ENCODE measurements at regions not wholly inside any gene's neighbourhood (a gene's known extent, or its start where the extent isn't known, plus 50 kb on each side); places are given as distances from the start of the nearest gene placed in this dataset.

DNA sequence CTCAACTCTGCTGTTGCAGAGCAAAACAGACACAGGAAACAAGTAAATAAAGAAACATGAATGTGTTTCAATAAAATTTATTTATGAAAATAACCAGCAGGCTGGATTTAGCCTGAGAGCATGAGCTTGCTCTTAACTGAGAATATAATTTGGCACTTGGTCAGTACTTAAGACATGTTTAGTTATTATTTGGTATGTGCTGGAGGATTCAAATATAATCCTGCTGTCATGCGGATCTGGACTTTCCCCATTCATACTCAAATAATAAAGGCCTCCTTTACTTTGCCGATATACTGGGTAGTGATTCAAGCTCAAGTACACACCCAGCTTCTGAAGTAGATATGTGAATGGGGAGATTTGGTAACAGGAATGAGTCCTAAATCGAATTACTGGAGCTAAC is 465.5 kb upstream of the HS3ST1 start:
- no peaks in the 10 kb centered on the region for H3K27me3 Mint-ChIP-seq
- ChIA-PET CTCF (interaction anchor here (0.6 kb wide), 1 partner anchor 174 kb away, joined by 4 read pairs; no protein-coding TSS in a partner anchor), POLR2A (no interaction called here)
- H3K4me3 Mint-ChIP-seq: no peak overlapping the region
- no peaks in the 10 kb centered on the region for H3K4me1 Mint-ChIP-seq
- ATAC-seq (no peak), DNase-seq (no peak)
- no peaks in the 10 kb centered on the region for H3K36me3 Mint-ChIP-seq (ENCODE audit: low read depth)
- peaks cover 9% of the 10 kb centered on the region for H3K9me3 Mint-ChIP-seq (ENCODE audit: low read depth)
- H3K27ac Mint-ChIP-seq: no peak overlapping the region
- intact Hi-C loops (cut with DNase I, micrococcal nuclease): no loop called here

DNA sequence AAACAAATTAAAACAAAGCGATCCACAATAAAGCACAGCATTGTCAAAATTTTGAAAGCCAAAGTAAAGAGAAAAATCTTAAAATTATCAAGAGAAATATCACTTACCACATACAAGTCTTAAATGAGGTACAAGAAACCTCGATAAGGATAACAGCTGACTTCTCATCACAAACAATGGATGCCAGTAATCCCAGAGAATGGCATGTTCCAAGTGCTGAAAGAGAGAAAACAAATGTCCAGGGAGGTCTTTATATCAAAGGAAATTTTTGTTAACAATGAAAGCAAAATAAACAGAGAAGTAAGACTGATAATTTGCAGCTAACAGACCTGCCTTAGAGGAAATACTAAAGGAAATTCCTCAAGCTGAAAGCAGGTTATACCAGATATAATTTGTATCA is 460.4 kb upstream of the HS3ST1 start:
- H3K27me3 Mint-ChIP-seq: peaks cover 3% of the 10 kb centered on the region
- ChIA-PET POLR2A (no interaction called here), CTCF (interaction anchor here (0.6 to 0.8 kb wide), 2 partner anchors 10 to 12 kb away, joined by 3 read pairs; no protein-coding TSS in a partner anchor)
- H3K9me3 Mint-ChIP-seq (ENCODE audit: low read depth): peaks cover 1% of the 10 kb centered on the region
- no peaks in the 10 kb centered on the region for H3K36me3 Mint-ChIP-seq (ENCODE audit: low read depth)
- H3K4me3 Mint-ChIP-seq: no peak overlapping the region
- ATAC-seq (no peak), DNase-seq (no peak)
- no peaks in the 10 kb centered on the region for H3K4me1 Mint-ChIP-seq
- intact Hi-C loops (cut with DNase I, micrococcal nuclease): no loop called here
- H3K27ac Mint-ChIP-seq: no peak overlapping the region

DNA sequence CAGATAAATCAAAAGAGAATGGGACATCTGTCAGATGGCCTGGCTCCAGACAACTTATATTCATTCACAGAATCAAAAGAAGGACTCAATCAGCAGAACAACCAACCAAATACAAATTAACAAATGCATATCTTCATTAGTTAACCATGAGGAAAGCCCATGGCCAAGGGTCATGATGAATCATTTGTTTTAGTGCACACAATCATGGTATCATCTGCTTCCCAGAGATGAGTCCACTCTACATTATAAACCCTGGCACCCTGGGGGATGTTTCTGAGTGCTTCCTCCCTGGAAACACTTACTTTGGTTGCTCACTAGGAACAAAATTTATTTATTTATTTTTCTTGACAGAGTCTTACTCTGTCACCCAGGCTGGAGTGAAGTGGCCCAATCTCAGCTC is 453.3 kb upstream of the HS3ST1 start:
- no peaks in the 10 kb centered on the region for H3K36me3 Mint-ChIP-seq (ENCODE audit: low read depth)
- intact Hi-C loops (cut with DNase I, micrococcal nuclease): no loop called here
- CTCF ChIA-PET: no interaction called here
- H3K4me3 Mint-ChIP-seq: no peak overlapping the region
- peaks cover 2% of the 10 kb centered on the region for H3K9me3 Mint-ChIP-seq (ENCODE audit: low read depth)
- ATAC-seq (no peak), DNase-seq (no peak)
- peaks cover 3% of the 10 kb centered on the region for H3K27me3 Mint-ChIP-seq
- POLR2A ChIA-PET: no interaction called here
- H3K4me1 Mint-ChIP-seq: no peaks in the 10 kb centered on the region
- H3K27ac Mint-ChIP-seq: no peak overlapping the region

DNA sequence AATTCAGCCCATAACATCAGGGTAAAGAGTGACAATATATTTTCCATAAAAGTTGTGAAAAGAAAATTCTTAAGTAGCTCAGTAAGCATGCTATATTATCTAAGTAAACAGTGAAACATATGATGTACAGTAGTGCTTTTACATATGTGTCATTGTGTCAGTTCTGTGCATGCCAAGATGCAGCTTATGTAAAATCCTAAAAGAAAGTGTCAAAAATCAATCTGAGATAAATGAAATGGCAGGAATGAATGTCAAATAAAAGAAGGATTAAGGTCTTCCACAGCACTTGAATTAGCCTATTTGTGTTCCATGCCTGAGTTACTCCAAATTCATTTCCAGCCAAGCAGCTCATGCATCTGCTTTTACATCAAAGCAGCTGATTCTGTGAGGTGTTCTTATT is 452.7 kb upstream of the HS3ST1 start:
- intact Hi-C loops (cut with DNase I, micrococcal nuclease): no loop called here
- H3K27me3 Mint-ChIP-seq: peaks cover 3% of the 10 kb centered on the region
- ChIA-PET POLR2A (no interaction called here), CTCF (no interaction called here)
- no peak overlapping the region for H3K4me3 Mint-ChIP-seq
- no peak overlapping the region for H3K27ac Mint-ChIP-seq
- H3K4me1 Mint-ChIP-seq: no peaks in the 10 kb centered on the region
- no peaks in the 10 kb centered on the region for H3K36me3 Mint-ChIP-seq (ENCODE audit: low read depth)
- ATAC-seq (no peak), DNase-seq (no peak)
- H3K9me3 Mint-ChIP-seq (ENCODE audit: low read depth): peaks cover 7% of the 10 kb centered on the region

DNA sequence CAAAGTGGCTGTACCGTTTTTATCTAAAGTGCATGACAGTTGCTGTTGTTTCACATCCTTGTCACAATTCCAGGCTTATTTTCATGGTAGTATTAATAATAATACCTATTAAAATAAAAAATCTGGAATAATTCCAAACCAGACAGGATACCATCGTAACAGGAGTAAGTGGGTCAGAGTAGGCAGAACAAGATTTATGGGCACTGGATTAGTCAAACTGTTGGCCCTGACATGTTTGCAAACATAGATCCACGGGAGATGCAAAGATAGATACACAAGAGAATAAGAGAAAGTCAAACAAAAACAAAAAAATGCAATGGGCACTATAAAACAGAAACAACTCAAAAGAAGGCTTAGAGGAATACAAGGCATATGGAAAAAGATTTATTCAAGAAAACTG is 449.5 kb upstream of the HS3ST1 start:
- H3K4me1 Mint-ChIP-seq: no peaks in the 10 kb centered on the region
- H3K4me3 Mint-ChIP-seq: no peak overlapping the region
- intact Hi-C loops (cut with DNase I, micrococcal nuclease): no loop called here
- no peak for ATAC-seq
- CTCF ChIA-PET: interaction anchor here (0.7 kb wide), 1 partner anchor 63 kb away, joined by 3 read pairs; no protein-coding TSS in a partner anchor
- H3K27me3 Mint-ChIP-seq: no peaks in the 10 kb centered on the region
- no peaks in the 10 kb centered on the region for H3K36me3 Mint-ChIP-seq (ENCODE audit: low read depth)
- POLR2A ChIA-PET: no interaction called here
- peaks cover 5% of the 10 kb centered on the region for H3K9me3 Mint-ChIP-seq (ENCODE audit: low read depth)
- DNase-seq: no peak
- H3K27ac Mint-ChIP-seq: no peak overlapping the region

DNA sequence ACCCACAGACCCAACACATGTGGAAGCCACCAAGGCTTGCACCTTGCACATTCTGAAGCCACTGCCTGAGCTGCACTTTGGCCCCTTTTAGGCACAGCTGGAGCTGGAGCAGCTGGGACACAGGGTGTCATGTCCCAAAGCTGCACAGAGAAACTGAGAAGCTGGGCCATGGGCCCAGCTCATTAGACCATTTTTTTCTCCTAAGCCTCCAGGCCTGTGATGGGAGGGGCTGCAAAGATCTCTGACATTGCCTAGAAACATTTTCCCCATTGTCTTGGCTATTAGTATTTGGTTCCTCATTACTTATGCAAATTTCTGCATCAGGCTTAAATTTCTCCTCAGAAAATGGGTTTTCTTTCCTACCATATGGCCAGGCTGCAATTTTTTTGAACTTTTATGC is 447.4 kb upstream of the HS3ST1 start:
- no peak for DNase-seq
- intact Hi-C loops (cut with DNase I, micrococcal nuclease): no loop called here
- Mint-ChIP-seq H3K9me3 (ENCODE audit: low read depth) (peaks cover 5% of the 10 kb centered on the region), H3K4me3 (no peak overlapping the region), H3K27ac (no peak overlapping the region), H3K36me3 (ENCODE audit: low read depth) (no peaks in the 10 kb centered on the region), H3K27me3 (no peaks in the 10 kb centered on the region), H3K4me1 (no peaks in the 10 kb centered on the region)
- ATAC-seq: no peak
- ChIA-PET CTCF (no interaction called here), POLR2A (no interaction called here)

DNA sequence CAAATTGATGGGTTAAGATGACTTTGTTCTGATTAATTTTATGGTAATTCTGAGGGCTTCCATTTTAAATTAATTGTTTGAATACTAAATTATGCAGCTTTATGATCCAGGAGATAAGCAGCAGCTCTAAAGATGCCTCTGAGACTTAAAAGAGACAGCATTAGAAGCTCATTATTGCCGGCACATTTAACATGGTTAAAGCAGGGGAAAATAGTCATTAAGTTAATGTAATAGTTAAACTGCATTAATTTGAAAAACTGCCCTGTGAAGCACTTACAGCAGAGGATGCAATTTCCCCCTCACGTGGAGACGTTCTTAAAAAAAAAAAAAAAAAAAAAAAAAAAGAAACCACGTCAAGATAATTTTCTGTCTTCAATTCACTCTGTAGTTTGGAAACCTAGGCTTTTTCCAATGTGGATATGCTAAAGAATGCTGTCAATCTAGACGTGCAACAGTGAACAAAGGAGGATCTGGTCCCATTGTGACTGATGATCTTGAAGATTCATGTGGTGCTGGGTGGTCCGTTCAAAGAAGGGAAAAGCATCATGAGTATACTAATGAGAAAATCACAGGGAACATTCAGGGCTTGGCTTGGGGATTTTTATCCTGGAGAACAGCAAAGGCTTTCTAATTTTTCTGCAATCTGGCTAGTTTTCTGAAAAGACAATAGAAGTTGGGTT is 440.6 kb upstream of the HS3ST1 start:
- CTCF ChIA-PET: no interaction called here
- DNase-seq (no peak), ATAC-seq (no peak)
- no peak overlapping the region for H3K27ac Mint-ChIP-seq
- H3K36me3 Mint-ChIP-seq (ENCODE audit: low read depth): no peaks in the 10 kb centered on the region
- peaks cover 4% of the 10 kb centered on the region for H3K27me3 Mint-ChIP-seq
- no peaks in the 10 kb centered on the region for H3K9me3 Mint-ChIP-seq (ENCODE audit: low read depth)
- no peak overlapping the region for H3K4me3 Mint-ChIP-seq
- POLR2A ChIA-PET: no interaction called here
- intact Hi-C loops (cut with DNase I, micrococcal nuclease): no loop called here
- H3K4me1 Mint-ChIP-seq: no peaks in the 10 kb centered on the region

DNA sequence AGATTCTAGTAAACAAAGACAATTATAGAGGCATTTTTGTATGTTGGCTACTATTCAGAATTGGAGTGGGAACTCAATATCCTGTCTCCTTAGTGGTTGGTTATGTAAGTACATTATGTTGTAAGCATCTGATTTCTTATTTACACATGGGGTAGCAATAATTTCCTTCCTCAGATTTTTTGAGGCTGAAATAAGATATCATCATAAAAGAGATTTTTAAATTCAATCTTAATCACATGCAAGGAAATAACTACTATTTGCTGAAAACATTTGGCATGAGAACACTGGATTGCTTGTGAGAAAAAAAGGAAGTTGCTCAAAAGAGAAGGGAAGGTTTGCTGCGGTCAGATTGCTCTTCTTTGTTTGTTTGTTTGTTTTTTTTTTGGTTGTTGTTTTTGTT is 437.7 kb upstream of the HS3ST1 start:
- Mint-ChIP-seq H3K36me3 (ENCODE audit: low read depth) (no peaks in the 10 kb centered on the region), H3K9me3 (ENCODE audit: low read depth) (no peaks in the 10 kb centered on the region), H3K4me1 (no peaks in the 10 kb centered on the region), H3K4me3 (no peak overlapping the region), H3K27me3 (peaks cover 4% of the 10 kb centered on the region), H3K27ac (no peak overlapping the region)
- ChIA-PET POLR2A (no interaction called here), CTCF (no interaction called here)
- DNase-seq: no peak
- no peak for ATAC-seq
- intact Hi-C loops (cut with DNase I, micrococcal nuclease): no loop called here

DNA sequence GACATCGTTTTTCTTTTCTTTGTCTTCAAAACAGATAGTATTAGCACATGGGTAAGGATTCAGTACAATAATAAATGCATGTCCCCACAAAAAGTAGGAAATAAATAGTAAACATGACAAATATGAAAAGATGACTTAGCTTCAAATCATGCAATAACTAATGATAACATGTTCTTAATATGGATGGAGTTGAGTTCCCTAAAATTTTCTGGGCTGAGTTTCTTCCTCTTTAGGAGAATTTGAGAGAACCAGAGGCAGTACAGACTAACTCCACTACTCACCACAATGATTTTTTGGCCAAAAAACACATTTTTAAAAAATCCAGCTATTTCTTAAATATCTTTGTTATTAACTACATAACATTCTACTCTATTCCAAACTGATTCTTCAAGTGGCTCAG is 432.3 kb upstream of the HS3ST1 start:
- H3K9me3 Mint-ChIP-seq (ENCODE audit: low read depth): no peaks in the 10 kb centered on the region
- ChIA-PET POLR2A (no interaction called here), CTCF (no interaction called here)
- no peak for ATAC-seq
- H3K4me1 Mint-ChIP-seq: no peaks in the 10 kb centered on the region
- intact Hi-C loops (cut with DNase I, micrococcal nuclease): no loop called here
- no peak overlapping the region for H3K4me3 Mint-ChIP-seq
- H3K27ac Mint-ChIP-seq: no peak overlapping the region
- DNase-seq: no peak
- no peaks in the 10 kb centered on the region for H3K36me3 Mint-ChIP-seq (ENCODE audit: low read depth)
- H3K27me3 Mint-ChIP-seq: no peaks in the 10 kb centered on the region

DNA sequence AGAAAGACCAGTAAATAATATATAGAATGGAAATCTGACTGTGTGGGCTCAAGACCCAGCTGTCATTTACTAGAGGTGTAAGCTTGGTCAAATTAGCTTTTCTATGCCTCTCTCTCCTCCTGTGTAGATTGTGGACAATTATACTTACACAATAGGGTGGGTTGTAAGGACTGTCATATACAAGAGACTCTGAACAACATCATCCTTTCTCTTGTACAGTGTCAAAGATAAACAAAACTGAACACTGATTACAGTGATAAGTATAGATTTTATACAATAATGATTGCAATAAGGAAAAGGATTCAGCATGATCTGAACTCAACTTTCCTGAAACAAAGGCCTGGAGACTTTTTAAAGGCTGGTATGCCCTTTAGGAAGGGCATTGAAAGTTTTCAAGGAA is 429.2 kb upstream of the HS3ST1 start:
- no peaks in the 10 kb centered on the region for H3K4me1 Mint-ChIP-seq
- no peaks in the 10 kb centered on the region for H3K27me3 Mint-ChIP-seq
- no peaks in the 10 kb centered on the region for H3K36me3 Mint-ChIP-seq (ENCODE audit: low read depth)
- ChIA-PET POLR2A (no interaction called here), CTCF (no interaction called here)
- no peaks in the 10 kb centered on the region for H3K9me3 Mint-ChIP-seq (ENCODE audit: low read depth)
- intact Hi-C loops (cut with DNase I, micrococcal nuclease): no loop called here
- no peak overlapping the region for H3K4me3 Mint-ChIP-seq
- no peak overlapping the region for H3K27ac Mint-ChIP-seq
- ATAC-seq (no peak), DNase-seq (no peak)

DNA sequence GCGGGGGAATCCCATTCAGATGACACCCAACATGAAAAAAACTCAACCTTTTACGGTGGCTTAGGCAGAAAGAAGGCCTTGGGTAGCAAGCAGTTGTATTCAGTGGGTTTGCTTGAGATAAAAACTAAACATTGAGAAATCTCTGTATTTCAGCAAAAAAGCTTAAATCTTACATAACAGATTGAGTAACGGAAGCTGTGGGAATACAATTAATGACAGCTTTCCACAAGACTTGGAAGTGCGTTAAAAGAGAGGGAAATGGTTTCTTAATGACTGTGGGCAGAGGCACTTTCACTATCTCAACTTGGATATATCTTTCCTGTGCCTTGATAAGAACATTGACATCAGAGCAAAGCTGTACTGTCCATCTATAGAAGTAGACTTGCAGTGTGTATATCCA is 418.5 kb upstream of the HS3ST1 start:
- intact Hi-C loops (cut with DNase I, micrococcal nuclease): no loop called here
- no peak for DNase-seq
- no peak for ATAC-seq
- H3K4me3 Mint-ChIP-seq: no peak overlapping the region
- no peaks in the 10 kb centered on the region for H3K9me3 Mint-ChIP-seq (ENCODE audit: low read depth)
- POLR2A ChIA-PET: no interaction called here
- H3K27me3 Mint-ChIP-seq: no peaks in the 10 kb centered on the region
- CTCF ChIA-PET: interaction anchor here (0.7 kb wide), 1 partner anchor 10 kb away, joined by 3 read pairs; no protein-coding TSS in a partner anchor
- H3K4me1 Mint-ChIP-seq: no peaks in the 10 kb centered on the region
- no peaks in the 10 kb centered on the region for H3K36me3 Mint-ChIP-seq (ENCODE audit: low read depth)
- H3K27ac Mint-ChIP-seq: no peak overlapping the region

DNA sequence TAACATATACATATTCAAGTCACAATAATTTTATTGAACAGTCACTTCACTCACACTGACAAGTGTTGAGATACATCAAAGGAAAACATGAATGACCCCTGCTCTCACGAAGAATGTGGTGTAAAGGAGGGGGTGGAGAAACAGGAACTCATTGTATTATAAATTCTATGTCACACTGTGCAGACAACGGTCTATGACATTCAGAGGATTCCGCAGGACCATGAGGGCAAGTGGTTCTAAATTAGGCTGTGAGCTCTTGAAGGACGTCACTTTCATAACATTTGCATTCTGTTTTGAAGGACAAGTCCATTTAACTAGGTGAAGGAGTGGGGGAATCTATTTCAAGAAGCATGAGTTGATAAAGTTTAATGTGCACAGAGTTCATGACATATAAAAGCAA is 415.2 kb upstream of the HS3ST1 start:
- Mint-ChIP-seq H3K4me3 (no peak overlapping the region), H3K27ac (no peak overlapping the region)
- CTCF ChIA-PET: no interaction called here

DNA sequence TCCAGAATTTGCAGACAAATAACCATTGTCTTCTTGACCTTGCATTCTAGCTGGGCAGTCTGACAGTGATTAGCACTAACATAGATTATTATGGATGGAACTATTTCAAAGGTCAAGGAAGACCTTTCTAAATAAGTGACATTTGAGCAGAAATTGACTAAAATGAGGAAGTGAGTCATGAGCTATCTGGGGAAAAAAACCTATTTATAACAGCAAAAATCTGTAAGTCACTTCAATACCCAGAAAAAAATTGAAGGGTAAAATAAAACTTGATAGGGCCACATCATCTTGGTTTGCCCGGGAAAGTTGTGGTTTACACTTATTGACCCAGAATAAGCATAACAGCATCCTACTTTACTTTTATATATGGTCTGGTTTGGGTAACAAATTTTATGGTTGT is 414.6 kb upstream of the HS3ST1 start:
- Mint-ChIP-seq H3K4me3 (no peak overlapping the region), H3K27me3 (peaks cover 4% of the 10 kb centered on the region), H3K27ac (no peak overlapping the region), H3K4me1 (no peaks in the 10 kb centered on the region), H3K9me3 (ENCODE audit: low read depth) (no peaks in the 10 kb centered on the region), H3K36me3 (ENCODE audit: low read depth) (no peaks in the 10 kb centered on the region)
- DNase-seq (no peak), ATAC-seq (no peak)
- intact Hi-C loops (cut with DNase I, micrococcal nuclease): no loop called here
- CTCF ChIA-PET: no interaction called here
- POLR2A ChIA-PET: no interaction called here

More for the DNA sequence above, 415.2 kb upstream of the HS3ST1 start:
- no peak for ATAC-seq
- POLR2A ChIA-PET: no interaction called here
- Mint-ChIP-seq H3K36me3 (ENCODE audit: low read depth) (no peaks in the 10 kb centered on the region), H3K9me3 (ENCODE audit: low read depth) (no peaks in the 10 kb centered on the region), H3K27me3 (peaks cover 4% of the 10 kb centered on the region), H3K4me1 (no peaks in the 10 kb centered on the region)
- no peak for DNase-seq
- intact Hi-C loops (cut with DNase I, micrococcal nuclease): no loop called here

All from activated CD4-positive, alpha-beta T cell treated with anti-CD3 and anti-CD28 coated beads for 36 hours (primary cell).